HepG2 (cell line): ENCODE measurements at regions not wholly inside any gene's neighbourhood (a gene's known extent, or its start where the extent isn't known, plus 50 kb on each side); places are given as distances from the start of the nearest gene placed in this dataset.

Experiments
- ADNP ChIP-seq: sonication (generic); formaldehyde crosslinking; IDR thresholded peaks from 2 replicates; pipeline ENCODE4 v1.4.0; 2020; ENCODE audit warnings: missing genetic modification reagents
- ATAD3A ChIP-seq: sonication (generic); formaldehyde crosslinking; IDR thresholded peaks from 2 replicates; pipeline ENCODE4 v1.4.0; 2020; ENCODE audit warnings: missing genetic modification reagents
- BATF2 ChIP-seq: sonication (generic); formaldehyde crosslinking; IDR thresholded peaks from 2 replicates; pipeline ENCODE4 v1.8.0; 2022; ENCODE audit warnings: mild to moderate bottlenecking, missing genetic modification reagents, moderate library complexity
- BHLHE40 ChIP-seq: IDR thresholded peaks from 2 replicates; pipeline ENCODE4 v1.6.1; 2011; ENCODE audit warnings: low read length, improper control_type of control experiment
- CC2D1A ChIP-seq: sonication (generic); formaldehyde crosslinking; IDR thresholded peaks from 2 replicates; pipeline ENCODE4 v1.8.1; 2023; ENCODE audit warnings: mild to moderate bottlenecking, missing genetic modification reagents
- CREBL2 ChIP-seq: sonication (generic); formaldehyde crosslinking; IDR thresholded peaks from 2 replicates; pipeline ENCODE4 v1.8.1; 2023; ENCODE audit warnings: missing genetic modification reagents, mild to moderate bottlenecking, borderline replicate concordance
- CREM ChIP-seq, 2 experiments: sonication (generic) in 1 of 2; formaldehyde crosslinking in 1 of 2; IDR thresholded peaks; 2 replicates each; pipeline versions ENCODE4 v1.4.0 to v1.6.1; 2016 to 2020; ENCODE audit warnings: antibody characterized with exemption in 1 of 2, mild to moderate bottlenecking in 1 of 2, missing genetic modification reagents in 1 of 2
- DNMT1 ChIP-seq: sonication (generic); formaldehyde crosslinking; IDR thresholded peaks from 2 replicates; pipeline ENCODE4 v1.5.1; 2020; ENCODE audit warnings: mild to moderate bottlenecking, missing genetic modification reagents
- EP300 ChIP-seq, 3 experiments: sonication (generic) in 1 of 3; formaldehyde crosslinking in 1 of 3; IDR thresholded peaks; 2 replicates each; pipeline versions ENCODE4 v1.5.1 to v1.6.1; 2011 to 2020; ENCODE audit warnings: low read depth in 2 of 3, low read length in 2 of 3, borderline replicate concordance in 1 of 3, improper control_type of control experiment in 1 of 3, mild to moderate bottlenecking in 1 of 3, missing genetic modification reagents in 1 of 3, moderate library complexity in 1 of 3
- GLI4 ChIP-seq: sonication (generic); formaldehyde crosslinking; IDR thresholded peaks from 2 replicates; pipeline ENCODE4 v1.5.1; 2020; ENCODE audit warnings: missing genetic modification reagents, mild to moderate bottlenecking, moderate library complexity, borderline replicate concordance
- GLMP ChIP-seq: sonication (generic); formaldehyde crosslinking; IDR thresholded peaks from 2 replicates; pipeline ENCODE4 v1.9.0; 2021; ENCODE audit warnings: missing genetic modification reagents, mild to moderate bottlenecking, borderline replicate concordance
- HNF4G ChIP-seq, 2 experiments: sonication (generic) in 1 of 2; formaldehyde crosslinking in 1 of 2; IDR thresholded peaks; 2 replicates each; pipeline versions ENCODE4 v1.4.0 to v1.6.1; 2011 to 2020; ENCODE audit warnings: borderline replicate concordance in 2 of 2, low read depth in 2 of 2, mild to moderate bottlenecking in 2 of 2, low read length in 1 of 2, missing genetic modification reagents in 1 of 2, moderate library complexity in 1 of 2
- IRF9 ChIP-seq: sonication (generic); formaldehyde crosslinking; IDR thresholded peaks from 2 replicates; pipeline ENCODE4 v1.8.0; 2022; ENCODE audit warnings: missing genetic modification reagents, mild to moderate bottlenecking, borderline replicate concordance
- KDM5A ChIP-seq: fragments of 200-600 bp; sonication (generic); IDR thresholded peaks from 2 replicates; pipeline ENCODE4 v1.7.0; 2018; ENCODE audit warnings: antibody characterized with exemption, mild to moderate bottlenecking, low read length, borderline replicate concordance
- MATR3 ChIP-seq: sonication (generic); formaldehyde crosslinking; IDR thresholded peaks from 2 replicates; pipeline ENCODE4 v1.4.0; 2020; ENCODE audit warnings: missing genetic modification reagents
- MYC ChIP-seq: sonication (generic); formaldehyde crosslinking; IDR thresholded peaks from 2 replicates; pipeline ENCODE4 v1.9.0; 2021; ENCODE audit warnings: missing genetic modification reagents, borderline replicate concordance
- NFKBIZ ChIP-seq: IDR thresholded peaks from 2 replicates; pipeline ENCODE4 v1.6.1; 2018; ENCODE audit warnings: missing genetic modification reagents, missing compliant biosample characterization
- ONECUT2 ChIP-seq: sonication (generic); formaldehyde crosslinking; IDR thresholded peaks from 2 replicates; pipeline ENCODE4 v1.4.0; 2020; ENCODE audit warnings: missing genetic modification reagents
- PITX1 ChIP-seq: sonication (generic); formaldehyde crosslinking; IDR thresholded peaks from 2 replicates; pipeline ENCODE4 v1.5.1; 2020; ENCODE audit warnings: mild to moderate bottlenecking, missing genetic modification reagents
- SAFB2 ChIP-seq: sonication (generic); formaldehyde crosslinking; IDR thresholded peaks from 2 replicates; pipeline ENCODE4 v1.5.1; 2020; ENCODE audit warnings: missing genetic modification reagents, low read depth, mild to moderate bottlenecking, borderline replicate concordance
- SIN3B ChIP-seq: fragments of 150-350 bp; IDR thresholded peaks from 2 replicates; pipeline ENCODE4 v1.6.1; 2014; ENCODE audit warnings: low read length
- SRSF9 ChIP-seq: fragments of 200-400 bp; formaldehyde crosslinking; IDR thresholded peaks from 2 replicates; pipeline ENCODE4 v1.6.1; 2018; ENCODE audit warnings: borderline replicate concordance, mild to moderate bottlenecking, low read depth, low read length; ENCODE audit not compliant: insufficient read depth, poor library complexity, severe bottlenecking
- ZMYM3 ChIP-seq: sonication (generic); formaldehyde crosslinking; IDR thresholded peaks from 2 replicates; pipeline ENCODE4 v1.5.1; 2020; ENCODE audit warnings: mild to moderate bottlenecking, missing genetic modification reagents
- ZNF264 ChIP-seq: sonication (generic); formaldehyde crosslinking; IDR thresholded peaks from 2 replicates; pipeline ENCODE4 v1.4.0; 2020; ENCODE audit warnings: missing genetic modification reagents
- ZNF292 ChIP-seq: sonication (generic); formaldehyde crosslinking; IDR thresholded peaks from 2 replicates; pipeline ENCODE4 v1.8.1; 2022; ENCODE audit warnings: mild to moderate bottlenecking, low read depth, missing genetic modification reagents, borderline replicate concordance
- ZNF614 ChIP-seq: IDR thresholded peaks from 2 replicates; pipeline ENCODE4 v1.6.1; 2018; ENCODE audit warnings: missing biosample characterization, missing genetic modification reagents, inconsistent platforms, borderline replicate concordance
- ZNF629 ChIP-seq: sonication (generic); formaldehyde crosslinking; conservative IDR thresholded peaks from 2 replicates; pipeline ENCODE4 v1.5.0; 2020; ENCODE audit warnings: missing genetic modification reagents
- ZSCAN25 ChIP-seq: sonication (generic); formaldehyde crosslinking; IDR thresholded peaks from 2 replicates; pipeline ENCODE4 v1.8.0; 2022; ENCODE audit warnings: mild to moderate bottlenecking, missing genetic modification reagents
- ZSCAN30 ChIP-seq: sonication (generic); formaldehyde crosslinking; IDR thresholded peaks from 2 replicates; pipeline ENCODE4 v1.5.0; 2020; ENCODE audit warnings: mild to moderate bottlenecking, missing genetic modification reagents

GRCh38 chr17:31753011-31753410, 106.0 kb downstream of the COPRS start (continued):
- TF ChIP-seq SAFB2: no peak
- TF ChIP-seq SRSF9: no peak
- 0 out of 2 replicates have a peak, but pooled peaks have one; percentile 34 for TF ChIP-seq ADNP (CRISPR knock-in tag)
- 0 out of 4 replicates have a peak, but pooled peaks of 1 of the 2 experiments have one; percentile 16 for TF ChIP-seq EP300 (IDR thresholded peaks at IDR 0.05; ENCODE audit: low read depth in 2 of 2, low read length in 2 of 2)
- TF ChIP-seq EP300 (CRISPR knock-in tag; IDR thresholded peaks at IDR 0.05; ENCODE audit: borderline replicate concordance): no peak
- TF ChIP-seq PITX1: no peak
- no peak for TF ChIP-seq ATAD3A (CRISPR knock-in tag)
- TF ChIP-seq NFKBIZ: no peak
- TF ChIP-seq ONECUT2 (CRISPR knock-in tag): no peak
- TF ChIP-seq MYC (CRISPR knock-in tag): no peak
- TF ChIP-seq IRF9 (CRISPR knock-in tag): no peak
- no peak for TF ChIP-seq BATF2 (CRISPR knock-in tag)
- TF ChIP-seq DNMT1 (CRISPR knock-in tag): no peak
- no peak for TF ChIP-seq MATR3 (CRISPR knock-in tag)
- TF ChIP-seq GLI4 (CRISPR knock-in tag): no peak
- TF ChIP-seq CC2D1A (CRISPR knock-in tag): no peak
- no peak for TF ChIP-seq ZSCAN30
- TF ChIP-seq CREBL2: no peak
- peak; percentile 46; the same call in 1 of the 2 replicates for TF ChIP-seq HNF4G (IDR thresholded peaks at IDR 0.05; ENCODE audit: borderline replicate concordance, low read depth, low read length)
- no peak for TF ChIP-seq HNF4G (CRISPR knock-in tag; IDR thresholded peaks at IDR 0.05; ENCODE audit: borderline replicate concordance, low read depth)
- TF ChIP-seq ZMYM3 (CRISPR knock-in tag): peak; percentile 44; the same call in 1 of the 2 replicates
- TF ChIP-seq GLMP (CRISPR knock-in tag): no peak
- no peak for TF ChIP-seq BHLHE40
- no peak for TF ChIP-seq ZNF264 (CRISPR knock-in tag)
- no peak for TF ChIP-seq CREM (IDR thresholded peaks at IDR 0.05)
- no peak for TF ChIP-seq CREM (CRISPR knock-in tag; IDR thresholded peaks at IDR 0.05)
- TF ChIP-seq ZNF614 (CRISPR knock-in tag): no peak
- no peak for TF ChIP-seq ZNF292
- no peak for TF ChIP-seq ZSCAN25 (CRISPR knock-in tag)
- no peak for TF ChIP-seq KDM5A
- peak; percentile 96 for TF ChIP-seq ZNF629 (CRISPR knock-in tag)
- TF ChIP-seq SIN3B: no peak
